Activated gamma-delta T cell treated with Interleukin-2 at 50 U/mL for 16 hours (primary cell): ENCODE measurements at regions not wholly inside any gene's neighbourhood (a gene's known extent, or its start where the extent isn't known, plus 50 kb on each side); places are given as distances from the start of the nearest gene placed in this dataset.

Experiments
- DNase-seq: peaks from one replicate; pipeline ENCODE4 v3.0.0-alpha.2; 2020

- DNase-seq = no peak
Measured at GRCh38 chr5:82417776-82418607, 139.8 kb upstream of the RPS23 start.

- no peak for DNase-seq
Measured at GRCh38 chr5:82416512-82416911, 138.4 kb upstream of the RPS23 start.

- DNase-seq = no peak
Measured at GRCh38 chr5:82414041-82414388, 135.9 kb upstream of the RPS23 start.

- no peak for DNase-seq
Measured at GRCh38 chr5:82413302-82414040, 135.3 kb upstream of the RPS23 start.

GRCh38 chr5:82408033-82408432, 129.9 kb upstream of the RPS23 start:
- DNase-seq = no peak

GRCh38 chr5:82406205-82406773, 128.1 kb upstream of the RPS23 start:
- DNase-seq = no peak

GRCh38 chr5:82405618-82406204, 127.6 kb upstream of the RPS23 start:
- no peak for DNase-seq

GRCh38 chr5:82405161-82405560, 127.0 kb upstream of the RPS23 start:
- DNase-seq = no peak

- no peak for DNase-seq
Measured at GRCh38 chr5:82404382-82404945, 126.3 kb upstream of the RPS23 start.

GRCh38 chr5:82403724-82404123, 125.6 kb upstream of the RPS23 start:
- no peak for DNase-seq

GRCh38 chr5:82403026-82403425, 124.9 kb upstream of the RPS23 start:
- no peak for DNase-seq

- no peak for DNase-seq
Measured at GRCh38 chr5:82399111-82399510, 121.0 kb upstream of the RPS23 start.

- DNase-seq = no peak
Measured at GRCh38 chr5:82397741-82398320, 119.7 kb upstream of the RPS23 start.

- DNase-seq = no peak
Measured at GRCh38 chr5:82396871-82397514, 118.8 kb upstream of the RPS23 start.

- no peak for DNase-seq
Measured at GRCh38 chr5:82396396-82396795, 118.2 kb upstream of the RPS23 start.

- no peak for DNase-seq
Measured at GRCh38 chr5:82393951-82394350, 115.8 kb upstream of the RPS23 start.

- DNase-seq = no peak
Measured at GRCh38 chr5:82390088-82390487, 111.9 kb upstream of the RPS23 start.

GRCh38 chr5:82389347-82389746, 111.2 kb upstream of the RPS23 start:
- DNase-seq = no peak

GRCh38 chr5:82388181-82388580, 110.0 kb upstream of the RPS23 start:
- no peak for DNase-seq

GRCh38 chr5:82387819-82388166, 109.6 kb upstream of the RPS23 start:
- no peak for DNase-seq

GRCh38 chr5:82387001-82387818, 109.1 kb upstream of the RPS23 start:
- no peak for DNase-seq

GRCh38 chr5:82386576-82386975, 108.4 kb upstream of the RPS23 start:
- no peak for DNase-seq
